ENCODE measurements at regions not wholly inside any gene's neighbourhood (a gene's known extent, or its start where the extent isn't known, plus 50 kb on each side); places are given as distances from the start of the nearest gene placed in this dataset.

DNA sequence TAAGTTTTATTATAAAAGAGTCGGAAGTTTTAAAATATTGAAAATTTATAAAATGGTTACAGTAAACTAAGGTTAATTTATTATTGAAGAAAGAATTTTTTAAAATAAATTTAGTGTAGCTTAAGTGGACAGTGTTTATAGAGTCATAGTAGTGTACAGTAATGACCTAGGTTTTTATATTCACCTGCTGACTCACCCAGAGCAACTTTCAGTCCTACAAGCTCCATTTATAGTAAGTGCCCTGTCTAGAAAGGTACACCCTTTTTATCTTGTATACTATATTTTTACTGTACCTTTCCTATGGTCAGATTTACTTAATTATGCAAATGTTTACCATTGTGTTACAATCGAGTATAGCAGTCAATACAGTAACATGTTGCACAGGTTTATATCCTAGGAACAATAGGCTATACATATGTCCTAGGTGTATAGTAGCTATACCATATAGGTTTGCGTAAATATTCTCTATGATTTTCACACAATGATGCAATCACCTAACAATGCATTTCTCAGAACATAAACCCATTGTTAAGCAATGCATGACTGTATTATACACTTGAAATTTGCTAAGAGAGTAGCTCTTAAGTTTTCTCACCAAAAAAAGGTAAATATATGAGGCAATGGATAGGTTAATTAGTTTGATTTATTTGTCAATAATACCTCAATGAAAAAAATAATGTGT is 106.9 kb upstream of the CD96 start:
- no peak for TF ChIP-seq EZH2phosphoT487 (IDR thresholded peaks at IDR 0.05; ENCODE audit: borderline replicate concordance, low read depth, low read length)
- TF ChIP-seq, protein P1, sequence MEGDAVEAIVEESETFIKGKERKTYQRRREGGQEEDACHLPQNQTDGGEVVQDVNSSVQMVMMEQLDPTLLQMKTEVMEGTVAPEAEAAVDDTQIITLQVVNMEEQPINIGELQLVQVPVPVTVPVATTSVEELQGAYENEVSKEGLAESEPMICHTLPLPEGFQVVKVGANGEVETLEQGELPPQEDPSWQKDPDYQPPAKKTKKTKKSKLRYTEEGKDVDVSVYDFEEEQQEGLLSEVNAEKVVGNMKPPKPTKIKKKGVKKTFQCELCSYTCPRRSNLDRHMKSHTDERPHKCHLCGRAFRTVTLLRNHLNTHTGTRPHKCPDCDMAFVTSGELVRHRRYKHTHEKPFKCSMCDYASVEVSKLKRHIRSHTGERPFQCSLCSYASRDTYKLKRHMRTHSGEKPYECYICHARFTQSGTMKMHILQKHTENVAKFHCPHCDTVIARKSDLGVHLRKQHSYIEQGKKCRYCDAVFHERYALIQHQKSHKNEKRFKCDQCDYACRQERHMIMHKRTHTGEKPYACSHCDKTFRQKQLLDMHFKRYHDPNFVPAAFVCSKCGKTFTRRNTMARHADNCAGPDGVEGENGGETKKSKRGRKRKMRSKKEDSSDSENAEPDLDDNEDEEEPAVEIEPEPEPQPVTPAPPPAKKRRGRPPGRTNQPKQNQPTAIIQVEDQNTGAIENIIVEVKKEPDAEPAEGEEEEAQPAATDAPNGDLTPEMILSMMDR (conservative IDR thresholded peaks at IDR 0.05; ENCODE audit: low read length), result no peak

DNA sequence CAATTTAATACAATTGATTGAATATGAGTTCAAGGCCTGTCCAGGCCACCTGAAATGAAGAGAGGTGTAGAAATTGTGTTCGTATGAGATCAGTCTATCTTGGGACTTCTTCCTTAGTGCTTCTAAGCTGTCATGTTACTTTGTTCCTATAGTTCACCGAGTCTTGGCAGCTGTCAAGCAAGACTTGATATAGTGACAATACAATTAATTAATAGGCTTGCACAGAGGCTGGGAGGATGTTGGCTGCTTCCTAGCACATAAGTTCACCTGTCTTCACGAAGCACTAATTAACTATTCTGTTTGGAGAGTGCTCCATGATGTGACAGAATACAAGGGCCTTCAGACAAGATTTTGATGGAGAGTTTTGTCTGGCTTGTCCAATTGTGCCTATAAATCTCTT is 103.7 kb upstream of the CD96 start:
- DNase-seq (ENCODE audit: low spot score), result no peak
- Histone ChIP-seq H3K79me2 (ENCODE audit: insufficient read depth, low read depth, low read length) (no peaks in the 10 kb centered on the region), H3K4me3 (ENCODE audit: low read depth, low read length, poor library complexity, severe bottlenecking) (no peak overlapping the region), H3K4me1 (ENCODE audit: insufficient read depth, low read length, poor library complexity, severe bottlenecking) (no peaks in the 10 kb centered on the region), H4K20me1 (ENCODE audit: insufficient read depth, low read length) (no peaks in the 10 kb centered on the region), H3K9me2 (ENCODE audit: insufficient read depth, low read length) (no peaks in the 10 kb centered on the region), H2AFZ (ENCODE audit: low read length) (no peak overlapping the region), H3K27ac (ENCODE audit: low read depth, low read length, poor library complexity, severe bottlenecking) (no peak overlapping the region), H3K9me3 (ENCODE audit: low read length) (no peaks in the 10 kb centered on the region), H3K36me3 (ENCODE audit: insufficient read depth, low read length) (no peaks in the 10 kb centered on the region), H3K4me2 (ENCODE audit: low read length) (no peak overlapping the region)
- TF ChIP-seq, protein P1 (conservative IDR thresholded peaks at IDR 0.05; ENCODE audit: low read length), result no peak
- no peak for TF ChIP-seq EZH2phosphoT487 (IDR thresholded peaks at IDR 0.05; ENCODE audit: borderline replicate concordance, low read depth, low read length)
- no TSS peak for BruUV-seq (replicated peaks)
- POLR2A ChIA-PET, result interaction anchor here (0.6 to 1.2 kb wide), 4 partner anchors 15 to 1371 kb away, joined by 3 to 4 read pairs (median 3); no protein-coding TSS in a partner anchor
- CTCF ChIA-PET (ENCODE audit: unreplicated experiment), result no interaction called here
- intact Hi-C loops (cut with micrococcal nuclease; ENCODE audit: unreplicated experiment), result no loop called here

More for the DNA sequence above, 106.9 kb upstream of the CD96 start:
- Histone ChIP-seq H3K4me1 (ENCODE audit: insufficient read depth, low read length, poor library complexity, severe bottlenecking) (no peaks in the 10 kb centered on the region), H4K20me1 (ENCODE audit: insufficient read depth, low read length) (no peaks in the 10 kb centered on the region), H3K79me2 (ENCODE audit: insufficient read depth, low read depth, low read length) (no peaks in the 10 kb centered on the region), H3K9me2 (ENCODE audit: insufficient read depth, low read length) (no peaks in the 10 kb centered on the region), H3K9me3 (ENCODE audit: low read length) (no peaks in the 10 kb centered on the region), H3K36me3 (ENCODE audit: insufficient read depth, low read length) (no peaks in the 10 kb centered on the region), H3K4me2 (ENCODE audit: low read length) (no peak overlapping the region), H2AFZ (ENCODE audit: low read length) (no peak overlapping the region), H3K27ac (ENCODE audit: low read depth, low read length, poor library complexity, severe bottlenecking) (no peak overlapping the region), H3K4me3 (ENCODE audit: low read depth, low read length, poor library complexity, severe bottlenecking) (no peak overlapping the region)
- intact Hi-C loops (cut with micrococcal nuclease; ENCODE audit: unreplicated experiment), result no loop called here
- no peak for DNase-seq (ENCODE audit: low spot score)
- POLR2A ChIA-PET, result no interaction called here
- no TSS peak for BruUV-seq (replicated peaks)
- CTCF ChIA-PET (ENCODE audit: unreplicated experiment), result no interaction called here

DNA sequence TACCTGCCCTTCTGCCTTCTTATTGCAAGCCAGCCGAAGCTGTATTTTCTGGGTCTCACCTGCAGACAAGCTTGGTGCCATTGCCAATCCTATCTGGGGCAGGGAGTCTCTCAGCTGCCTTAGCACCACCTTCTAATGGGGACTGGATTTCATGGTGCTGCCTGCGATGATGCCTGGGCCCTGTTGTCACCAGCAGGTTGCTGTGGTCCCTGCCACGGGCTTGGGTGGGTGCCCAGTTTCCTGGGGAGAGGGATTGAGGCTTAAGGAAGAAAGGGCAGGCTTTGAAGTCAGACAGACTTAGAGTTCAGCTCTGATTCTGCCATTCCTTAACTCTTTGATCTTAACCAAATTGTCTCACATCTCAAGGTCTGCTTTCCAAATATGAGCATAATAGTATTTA is 87.4 kb upstream of the CD96 start:
- Histone ChIP-seq H3K9me3 (ENCODE audit: low read length) (no peaks in the 10 kb centered on the region), H3K4me3 (ENCODE audit: low read depth, low read length, poor library complexity, severe bottlenecking) (no peak overlapping the region), H3K9me2 (ENCODE audit: insufficient read depth, low read length) (no peaks in the 10 kb centered on the region), H2AFZ (ENCODE audit: low read length) (no peak overlapping the region), H3K36me3 (ENCODE audit: insufficient read depth, low read length) (no peaks in the 10 kb centered on the region), H3K79me2 (ENCODE audit: insufficient read depth, low read depth, low read length) (no peaks in the 10 kb centered on the region), H4K20me1 (ENCODE audit: insufficient read depth, low read length) (no peaks in the 10 kb centered on the region), H3K4me1 (ENCODE audit: insufficient read depth, low read length, poor library complexity, severe bottlenecking) (no peaks in the 10 kb centered on the region), H3K4me2 (ENCODE audit: low read length) (no peak overlapping the region), H3K27ac (ENCODE audit: low read depth, low read length, poor library complexity, severe bottlenecking) (no peak overlapping the region)
- intact Hi-C loops (cut with micrococcal nuclease; ENCODE audit: unreplicated experiment), result no loop called here
- BruUV-seq (replicated peaks), result no TSS peak
- no peak for TF ChIP-seq EZH2phosphoT487 (IDR thresholded peaks at IDR 0.05; ENCODE audit: borderline replicate concordance, low read depth, low read length)
- TF ChIP-seq, protein P1 (conservative IDR thresholded peaks at IDR 0.05; ENCODE audit: low read length), result no peak
- POLR2A ChIA-PET, result interaction anchor here (1.0 kb wide), 1 partner anchor 172 kb away, joined by 4 read pairs; no protein-coding TSS in a partner anchor
- CTCF ChIA-PET (ENCODE audit: unreplicated experiment), result no interaction called here
- DNase-seq (ENCODE audit: low spot score), result no peak
